ENCODE measurements at regions not wholly inside any gene's neighbourhood (a gene's known extent, or its start where the extent isn't known, plus 50 kb on each side); places are given as distances from the start of the nearest gene placed in this dataset.

DNA sequence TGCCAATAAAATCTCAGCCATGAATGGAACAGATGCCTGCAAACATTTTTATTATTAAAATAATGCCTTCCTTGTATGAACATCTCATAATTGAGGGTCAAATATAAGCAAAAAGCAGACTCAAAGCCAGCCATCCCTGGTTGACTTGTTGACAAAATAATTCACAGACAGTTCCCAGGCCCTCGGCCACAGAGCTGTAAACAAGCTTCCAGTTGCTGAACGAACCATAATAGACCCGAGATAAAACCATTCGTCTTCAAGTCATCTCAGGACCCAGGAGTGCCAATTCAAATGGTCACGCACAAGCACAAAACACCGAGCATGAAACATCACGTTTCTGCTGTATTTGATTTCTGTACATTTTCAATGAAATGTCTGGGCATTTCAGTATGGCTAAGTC, 113.3 kb upstream of the CDYL start:
- TF ChIP-seq POLR2A (IDR thresholded peaks at IDR 0.05; ENCODE audit: low read depth, low read length) = no peak
- TF ChIP-seq POLR2AphosphoS5 (IDR thresholded peaks at IDR 0.05; ENCODE audit: low read depth, low read length) = no peak
- no peak for TF ChIP-seq POU2F2 (IDR thresholded peaks at IDR 0.05; ENCODE audit: low read depth, low read length)
- TF ChIP-seq TAF1 (IDR thresholded peaks at IDR 0.05; ENCODE audit: low read depth, low read length) = no peak
- TF ChIP-seq PAX5 (IDR thresholded peaks at IDR 0.05; ENCODE audit: insufficient read depth, low read length, severe bottlenecking) = no peak
- no peak for TF ChIP-seq SPI1 (IDR thresholded peaks at IDR 0.05; ENCODE audit: low read depth, low read length)

All from GM12891 (cell line).